C4-2B (cell line): ENCODE measurements at regions not wholly inside any gene's neighbourhood (a gene's known extent, or its start where the extent isn't known, plus 50 kb on each side); places are given as distances from the start of the nearest gene placed in this dataset.

Source experiments
- ZFX ChIP-seq: fragments of 450-650 bp; IDR thresholded peaks from 2 replicates; pipeline ENCODE4 v1.6.1; 2017
- TF ChIP-seq, protein P1 (sequence below): fragments of 450-650 bp; conservative IDR thresholded peaks from 2 replicates; pipeline ENCODE4 v1.5.1; 2017; ENCODE audit warnings: mild to moderate bottlenecking

DNA sequence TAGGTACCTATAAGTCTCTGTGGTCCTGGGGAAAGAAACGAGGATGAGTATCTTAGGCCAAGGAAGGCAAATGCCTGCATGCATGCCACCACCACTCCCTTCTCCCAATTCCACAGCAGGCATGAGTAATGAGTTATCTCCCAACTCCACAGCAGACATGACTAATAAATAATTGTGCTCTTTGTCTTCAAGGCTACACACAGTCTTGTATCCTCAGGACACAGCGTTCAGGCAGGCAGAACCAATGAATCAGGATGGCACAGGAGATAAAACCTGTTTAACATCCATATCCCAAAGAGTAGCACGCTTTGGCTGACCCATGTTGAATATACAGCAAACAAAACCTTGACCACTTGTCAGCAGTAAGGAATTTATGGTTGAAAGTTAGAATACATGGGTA is 229.7 kb upstream of the NFE2L3 start:
- TF ChIP-seq, protein P1, sequence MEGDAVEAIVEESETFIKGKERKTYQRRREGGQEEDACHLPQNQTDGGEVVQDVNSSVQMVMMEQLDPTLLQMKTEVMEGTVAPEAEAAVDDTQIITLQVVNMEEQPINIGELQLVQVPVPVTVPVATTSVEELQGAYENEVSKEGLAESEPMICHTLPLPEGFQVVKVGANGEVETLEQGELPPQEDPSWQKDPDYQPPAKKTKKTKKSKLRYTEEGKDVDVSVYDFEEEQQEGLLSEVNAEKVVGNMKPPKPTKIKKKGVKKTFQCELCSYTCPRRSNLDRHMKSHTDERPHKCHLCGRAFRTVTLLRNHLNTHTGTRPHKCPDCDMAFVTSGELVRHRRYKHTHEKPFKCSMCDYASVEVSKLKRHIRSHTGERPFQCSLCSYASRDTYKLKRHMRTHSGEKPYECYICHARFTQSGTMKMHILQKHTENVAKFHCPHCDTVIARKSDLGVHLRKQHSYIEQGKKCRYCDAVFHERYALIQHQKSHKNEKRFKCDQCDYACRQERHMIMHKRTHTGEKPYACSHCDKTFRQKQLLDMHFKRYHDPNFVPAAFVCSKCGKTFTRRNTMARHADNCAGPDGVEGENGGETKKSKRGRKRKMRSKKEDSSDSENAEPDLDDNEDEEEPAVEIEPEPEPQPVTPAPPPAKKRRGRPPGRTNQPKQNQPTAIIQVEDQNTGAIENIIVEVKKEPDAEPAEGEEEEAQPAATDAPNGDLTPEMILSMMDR: no peak
- no peak for TF ChIP-seq ZFX
